Prostate gland (tissue), 2 donors: ENCODE measurements at regions not wholly inside any gene's neighbourhood (a gene's known extent, or its start where the extent isn't known, plus 50 kb on each side); places are given as distances from the start of the nearest gene placed in this dataset.

ENCODE experiments used
- CTCF ChIP-seq, 4 experiments: fragments of 200-600 bp in 2 of 4; fragments of 450-650 bp in 2 of 4; sonication (generic) in 2 of 4; IDR thresholded peaks; 1 replicate in 3 of 4; 2 replicates in 1 of 4; pipeline ENCODE4 v1.5.1; 2016 to 2019; ENCODE audit warnings: antibody characterized with exemption in 4 of 4, mild to moderate bottlenecking in 2 of 4, moderate library complexity in 2 of 4
- POLR2A ChIP-seq: fragments of 450-650 bp; IDR thresholded peaks from one replicate; pipeline ENCODE4 v1.6.1; 2016; ENCODE audit warnings: antibody characterized with exemption, mild to moderate bottlenecking
- POLR2AphosphoS5 ChIP-seq: sonication (generic); formaldehyde crosslinking; IDR thresholded peaks from one replicate; pipeline ENCODE4 v1.6.1; 2017; ENCODE audit warnings: antibody characterized with exemption

DNA sequence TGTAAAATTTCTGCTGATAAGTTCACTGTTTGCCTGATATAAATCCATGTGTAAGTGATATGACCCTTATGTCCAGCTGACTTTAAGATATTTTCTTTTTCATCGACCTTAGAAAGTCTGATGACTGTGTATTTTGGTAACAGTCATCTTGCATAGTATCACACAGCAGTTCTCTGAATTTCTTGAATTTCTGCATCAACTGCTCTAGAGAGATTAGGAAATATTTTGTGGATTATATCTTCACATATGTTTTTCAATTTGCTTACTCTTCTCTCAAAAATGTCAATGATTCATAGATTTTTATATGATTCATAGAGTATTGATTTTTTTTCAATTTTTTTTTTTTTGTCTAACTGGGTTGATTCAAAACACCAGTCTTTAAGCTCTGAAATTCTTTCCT is 945.3 kb downstream of the TRIB2 start:
- TF ChIP-seq POLR2AphosphoS5, result no peak
- no peak for TF ChIP-seq CTCF (IDR thresholded peaks at IDR 0.05)
- no peak for TF ChIP-seq POLR2A
